Transverse colon (tissue), 3 donors: ENCODE measurements at regions not wholly inside any gene's neighbourhood (a gene's known extent, or its start where the extent isn't known, plus 50 kb on each side); places are given as distances from the start of the nearest gene placed in this dataset.

Experiments
- CTCF ChIP-seq, 5 experiments: fragments of 200-600 bp in 3 of 5; fragments of 450-650 bp in 2 of 5; sonication (generic) in 3 of 5; IDR thresholded peaks; 1 replicate in 2 of 5; 2 replicates in 3 of 5; pipeline ENCODE4 v1.5.1; 2016 to 2017; ENCODE audit warnings: antibody characterized with exemption in 5 of 5, inconsistent platforms in 3 of 5, mild to moderate bottlenecking in 2 of 5, moderate library complexity in 1 of 5
- POLR2A ChIP-seq: fragments of 450-650 bp; IDR thresholded peaks from one replicate; pipeline ENCODE4 v1.6.1; 2016; ENCODE audit warnings: antibody characterized with exemption, mild to moderate bottlenecking, moderate library complexity

- TF ChIP-seq CTCF (IDR thresholded peaks at IDR 0.05) (no peak), POLR2A (no peak)
Measured at GRCh38 chr18:55136864-55137263, 177.6 kb upstream of the CCDC68 start.
